ENCODE measurements at regions not wholly inside any gene's neighbourhood (a gene's known extent, or its start where the extent isn't known, plus 50 kb on each side); places are given as distances from the start of the nearest gene placed in this dataset.
A peak's percentile ranks its signal among the peaks of the same experiment; 100 is the strongest.

DNA sequence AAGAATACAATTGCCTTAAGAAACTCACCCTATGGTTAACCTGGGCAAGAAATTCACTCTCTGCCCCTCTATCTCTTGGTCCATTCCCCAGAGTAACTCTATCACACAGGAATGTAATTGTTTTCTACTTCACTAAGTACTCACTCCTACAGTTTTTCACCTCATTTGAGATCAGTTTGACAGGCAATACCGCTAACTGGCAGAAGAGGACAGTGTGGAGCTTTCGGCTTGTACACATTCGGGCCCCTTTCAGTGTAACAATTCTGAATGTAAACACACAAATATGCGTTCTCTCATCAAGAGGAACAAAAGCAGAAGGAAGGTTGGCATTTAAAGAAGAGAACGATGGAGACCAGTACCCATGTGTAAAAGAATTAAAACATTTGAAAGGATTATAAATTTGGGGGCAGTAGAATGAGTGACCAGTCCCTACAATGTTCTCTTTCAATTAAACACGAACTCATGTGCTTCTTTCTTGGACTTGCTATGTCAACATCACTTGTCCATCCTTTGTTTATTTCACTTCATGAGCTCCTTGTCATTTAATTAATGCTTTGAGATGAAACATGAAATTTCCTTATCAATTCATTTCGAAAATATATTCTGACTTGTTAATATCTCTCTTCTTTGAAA lies 188.5 kb upstream of the GRAMD2B start:
- 2% methylated on average over 7 of the region's 7 CpGs for WGBS (ENCODE audit: low lambda C conversion rate)
- no peak overlapping the region for H2AFZ ChIP-seq (ENCODE audit: low read length)
- in situ Hi-C loops (cut with HindIII; ENCODE audit: extremely low pct_ligation_motif_present, low pct_unique_long_range_greater_than_20kb) (no loop called here), intact Hi-C loops (cut with micrococcal nuclease; ENCODE audit: unreplicated experiment) (no loop called here)
- POLR2A ChIA-PET, result no interaction called here
- peak; percentile 37 for FAIRE-seq
- H3K27ac ChIP-seq (ENCODE audit: extremely low read length, insufficient read depth, low read length), result no peak overlapping the region
- no peaks in the 10 kb centered on the region; a peak in 1 of 5 replicates for H3K27me3 ChIP-seq (ENCODE audit: control insufficient read depth in 1 of 2, insufficient read depth in 2 of 2, low read length in 2 of 2)
- H3K36me3 ChIP-seq (replicated peaks in 1 of 2; ENCODE audit: control insufficient read depth in 1 of 2, insufficient read depth in 2 of 2, low read length in 2 of 2), result no peaks in the 10 kb centered on the region
- no peaks in the 10 kb centered on the region for H4K20me1 ChIP-seq (ENCODE audit: insufficient read depth, low read length)
- H3K9me3 ChIP-seq (ENCODE audit: low read length), result no peaks in the 10 kb centered on the region
- DNase-seq (ENCODE audit: low spot score), result peak; percentile 13
- H3K9ac ChIP-seq (ENCODE audit: insufficient read depth, low read depth, low read length), result no peak overlapping the region
- CTCF ChIA-PET (ENCODE audit: low intra/inter-chr PET ratio, low total read pairs), result no interaction called here
- no peak overlapping the region for H3K4me3 ChIP-seq (replicated peaks in 1 of 3; ENCODE audit: insufficient read depth in 1 of 3, low read depth in 2 of 3, low read length in 3 of 3)
- TF ChIP-seq MXI1 (IDR thresholded peaks at IDR 0.05; ENCODE audit: borderline replicate concordance, low read depth, low read length) (no peak), FOXA3 (CRISPR knock-in tag; IDR thresholded peaks at IDR 0.05) (0 out of 2 replicates have a peak, but pooled peaks have one; percentile 18), FOXA1 (IDR thresholded peaks at IDR 0.05) (no peak), FOXA1 (CRISPR knock-in tag; IDR thresholded peaks at IDR 0.05) (peak; percentile 54; the same call in 1 of the 2 replicates), STAG1 (CRISPR knock-in tag; IDR thresholded peaks at IDR 0.05) (peak; percentile 53), ZBTB39 (CRISPR knock-in tag; IDR thresholded peaks at IDR 0.05) (no peak), SMC3 (IDR thresholded peaks at IDR 0.05; ENCODE audit: low read length) (peak; percentile 47; the same call in 1 of the 2 replicates), CTCF (CRISPR knock-in tag; IDR thresholded peaks at IDR 0.05) (peak; percentile 69)
- peak; percentile 88 for ATAC-seq
- H3K4me1 ChIP-seq (ENCODE audit: insufficient read depth, low read length), result no peaks in the 10 kb centered on the region
- BruUV-seq (replicated peaks), result no TSS peak
- H3K4me2 ChIP-seq (ENCODE audit: low read depth, low read length), result no peak overlapping the region
- H3K79me2 ChIP-seq (ENCODE audit: insufficient read depth, low read length), result no peaks in the 10 kb centered on the region

Measured in HepG2 (cell line).